ENCODE measurements at regions not wholly inside any gene's neighbourhood (a gene's known extent, or its start where the extent isn't known, plus 50 kb on each side); places are given as distances from the start of the nearest gene placed in this dataset.
"Not testable (repeated sequence)": the region's sequence is repeated elsewhere in the genome, so short reads cannot be mapped to it uniquely, and the experiment has no call there.

GRCh38 chr2:15758848-15759247 is 167.2 kb downstream of the DDX1 start:
- no peak overlapping the region for H3K4me3 ChIP-seq (ENCODE audit: low read depth, low read length)
- no peak for TF ChIP-seq CTCF (IDR thresholded peaks at IDR 0.05; ENCODE audit: control insufficient read depth, extremely low read depth, insufficient read depth)
- no peak for DNase-seq (ENCODE audit: low read depth)

- no peak for DNase-seq (ENCODE audit: low read depth)
- no peak for TF ChIP-seq CTCF (IDR thresholded peaks at IDR 0.05; ENCODE audit: control insufficient read depth, extremely low read depth, insufficient read depth)
- no peak overlapping the region for H3K4me3 ChIP-seq (ENCODE audit: low read depth, low read length)
These were observed 167.7 kb downstream of the DDX1 start for GRCh38 chr2:15759385-15759784.

GRCh38 chr2:15759791-15760190 is 168.1 kb downstream of the DDX1 start:
- DNase-seq (ENCODE audit: low read depth); H3K4me3 ChIP-seq (ENCODE audit: low read depth, low read length): not testable (repeated sequence)

- no peak overlapping the region for H3K4me3 ChIP-seq (ENCODE audit: low read depth, low read length)
- DNase-seq (ENCODE audit: low read depth): no peak
- TF ChIP-seq CTCF (IDR thresholded peaks at IDR 0.05; ENCODE audit: control insufficient read depth, extremely low read depth, insufficient read depth): no peak
These were observed 168.7 kb downstream of the DDX1 start for GRCh38 chr2:15760232-15760910.

- TF ChIP-seq CTCF (IDR thresholded peaks at IDR 0.05; ENCODE audit: control insufficient read depth, extremely low read depth, insufficient read depth): no peak
- DNase-seq (ENCODE audit: low read depth): no peak
- no peak overlapping the region for H3K4me3 ChIP-seq (ENCODE audit: low read depth, low read length)
These were observed 169.4 kb downstream of the DDX1 start for GRCh38 chr2:15761056-15761455.

GRCh38 chr2:15761910-15762309 is 170.2 kb downstream of the DDX1 start:
- no peak overlapping the region for H3K4me3 ChIP-seq (ENCODE audit: low read depth, low read length)
- TF ChIP-seq CTCF (IDR thresholded peaks at IDR 0.05; ENCODE audit: control insufficient read depth, extremely low read depth, insufficient read depth): no peak
- DNase-seq (ENCODE audit: low read depth): no peak

- TF ChIP-seq CTCF (IDR thresholded peaks at IDR 0.05; ENCODE audit: control insufficient read depth, extremely low read depth, insufficient read depth): no peak
- no peak for DNase-seq (ENCODE audit: low read depth)
- H3K4me3 ChIP-seq (ENCODE audit: low read depth, low read length): no peak overlapping the region
These were observed 170.8 kb downstream of the DDX1 start for GRCh38 chr2:15762449-15762848.

All from LNCaP clone FGC (cell line).